ENCODE measurements at regions not wholly inside any gene's neighbourhood (a gene's known extent, or its start where the extent isn't known, plus 50 kb on each side); places are given as distances from the start of the nearest gene placed in this dataset.

GRCh38 chr12:61107118-61107517, 1153.1 kb upstream of the USP15 start:
- no peaks in the 10 kb centered on the region for H4K20me1 ChIP-seq (ENCODE audit: insufficient read depth)
- no peak for TF ChIP-seq CTCF (conservative IDR thresholded peaks at IDR 0.05; ENCODE audit: low read depth, low read length)
- H3K36me3 ChIP-seq (ENCODE audit: insufficient read depth): no peaks in the 10 kb centered on the region
- no peak overlapping the region for H3K27ac ChIP-seq
- H3K27me3 ChIP-seq (ENCODE audit: insufficient read depth, low read depth): no peaks in the 10 kb centered on the region
- no peak overlapping the region for H3K4me3 ChIP-seq (IDR thresholded peaks at IDR 0.05; ENCODE audit: insufficient read depth, low read depth, low read length)
- H2AFZ ChIP-seq (ENCODE audit: low read depth): no peak overlapping the region
- no peak overlapping the region for H3K4me2 ChIP-seq
- no peaks in the 10 kb centered on the region for H3K79me2 ChIP-seq (ENCODE audit: insufficient read depth, low read depth)
- no peaks in the 10 kb centered on the region for H3K4me1 ChIP-seq (ENCODE audit: low read depth, poor library complexity, severe bottlenecking)
- no peak overlapping the region for H3K9ac ChIP-seq

GRCh38 chr12:61111218-61111617, 1149.0 kb upstream of the USP15 start:
- H2AFZ ChIP-seq (ENCODE audit: low read depth): no peak overlapping the region
- no peak overlapping the region for H3K4me3 ChIP-seq (IDR thresholded peaks at IDR 0.05; ENCODE audit: insufficient read depth, low read depth, low read length)
- no peak overlapping the region for H3K27ac ChIP-seq
- H3K79me2 ChIP-seq (ENCODE audit: insufficient read depth, low read depth): no peaks in the 10 kb centered on the region
- no peak overlapping the region for H3K4me2 ChIP-seq
- no peak overlapping the region for H3K9ac ChIP-seq
- no peaks in the 10 kb centered on the region for H3K36me3 ChIP-seq (ENCODE audit: insufficient read depth)
- no peaks in the 10 kb centered on the region for H4K20me1 ChIP-seq (ENCODE audit: insufficient read depth)
- no peaks in the 10 kb centered on the region for H3K27me3 ChIP-seq (ENCODE audit: insufficient read depth, low read depth)
- TF ChIP-seq CTCF (conservative IDR thresholded peaks at IDR 0.05; ENCODE audit: low read depth, low read length): no peak
- H3K4me1 ChIP-seq (ENCODE audit: low read depth, poor library complexity, severe bottlenecking): no peaks in the 10 kb centered on the region

- H3K27me3 ChIP-seq (ENCODE audit: insufficient read depth, low read depth): no peaks in the 10 kb centered on the region
- no peak overlapping the region for H3K9ac ChIP-seq
- no peak for TF ChIP-seq CTCF (conservative IDR thresholded peaks at IDR 0.05; ENCODE audit: low read depth, low read length)
- no peaks in the 10 kb centered on the region for H3K36me3 ChIP-seq (ENCODE audit: insufficient read depth)
- H2AFZ ChIP-seq (ENCODE audit: low read depth): no peak overlapping the region
- no peak overlapping the region for H3K4me2 ChIP-seq
- H4K20me1 ChIP-seq (ENCODE audit: insufficient read depth): no peaks in the 10 kb centered on the region
- H3K4me3 ChIP-seq (IDR thresholded peaks at IDR 0.05; ENCODE audit: insufficient read depth, low read depth, low read length): no peak overlapping the region
- peaks cover 6% of the 10 kb centered on the region for H3K4me1 ChIP-seq (ENCODE audit: low read depth, poor library complexity, severe bottlenecking)
- H3K79me2 ChIP-seq (ENCODE audit: insufficient read depth, low read depth): no peaks in the 10 kb centered on the region
- H3K27ac ChIP-seq: no peak overlapping the region
These were observed 1122.4 kb upstream of the USP15 start for GRCh38 chr12:61137677-61138414.

GRCh38 chr12:61138415-61138759, 1121.8 kb upstream of the USP15 start:
- no peak overlapping the region for H2AFZ ChIP-seq (ENCODE audit: low read depth)
- no peak overlapping the region for H3K4me3 ChIP-seq (IDR thresholded peaks at IDR 0.05; ENCODE audit: insufficient read depth, low read depth, low read length)
- TF ChIP-seq CTCF (conservative IDR thresholded peaks at IDR 0.05; ENCODE audit: low read depth, low read length): no peak
- no peak overlapping the region for H3K9ac ChIP-seq
- H4K20me1 ChIP-seq (ENCODE audit: insufficient read depth): no peaks in the 10 kb centered on the region
- no peaks in the 10 kb centered on the region for H3K27me3 ChIP-seq (ENCODE audit: insufficient read depth, low read depth)
- peaks cover 6% of the 10 kb centered on the region for H3K4me1 ChIP-seq (ENCODE audit: low read depth, poor library complexity, severe bottlenecking)
- no peaks in the 10 kb centered on the region for H3K79me2 ChIP-seq (ENCODE audit: insufficient read depth, low read depth)
- H3K36me3 ChIP-seq (ENCODE audit: insufficient read depth): no peaks in the 10 kb centered on the region
- H3K27ac ChIP-seq: no peak overlapping the region
- no peak overlapping the region for H3K4me2 ChIP-seq
